ENCODE measurements at regions not wholly inside any gene's neighbourhood (a gene's known extent, or its start where the extent isn't known, plus 50 kb on each side); places are given as distances from the start of the nearest gene placed in this dataset.

DNA sequence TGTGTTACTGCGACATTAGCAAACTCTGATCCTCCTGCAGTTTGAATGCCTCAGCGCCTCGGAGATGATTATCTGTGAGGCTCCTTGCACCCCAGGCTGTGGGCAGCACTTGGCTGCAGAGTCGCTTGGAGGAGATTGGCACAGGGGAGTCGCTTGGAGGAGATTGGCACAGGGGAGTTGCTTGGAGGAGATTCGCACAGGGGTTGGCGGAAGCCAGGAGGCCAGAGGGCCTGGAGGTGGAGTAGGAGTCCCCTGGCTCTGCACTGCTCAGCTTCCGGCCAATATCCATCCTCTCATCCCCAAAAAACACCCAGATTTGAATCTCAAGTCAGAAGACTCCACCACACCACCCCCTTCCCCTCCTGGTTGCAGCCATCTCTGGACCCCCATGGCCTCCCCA, 192.6 kb upstream of the NECTIN1 start:
- TF ChIP-seq EZH2 (IDR thresholded peaks at IDR 0.05; ENCODE audit: low read depth): no peak
- TF ChIP-seq, protein P1, sequence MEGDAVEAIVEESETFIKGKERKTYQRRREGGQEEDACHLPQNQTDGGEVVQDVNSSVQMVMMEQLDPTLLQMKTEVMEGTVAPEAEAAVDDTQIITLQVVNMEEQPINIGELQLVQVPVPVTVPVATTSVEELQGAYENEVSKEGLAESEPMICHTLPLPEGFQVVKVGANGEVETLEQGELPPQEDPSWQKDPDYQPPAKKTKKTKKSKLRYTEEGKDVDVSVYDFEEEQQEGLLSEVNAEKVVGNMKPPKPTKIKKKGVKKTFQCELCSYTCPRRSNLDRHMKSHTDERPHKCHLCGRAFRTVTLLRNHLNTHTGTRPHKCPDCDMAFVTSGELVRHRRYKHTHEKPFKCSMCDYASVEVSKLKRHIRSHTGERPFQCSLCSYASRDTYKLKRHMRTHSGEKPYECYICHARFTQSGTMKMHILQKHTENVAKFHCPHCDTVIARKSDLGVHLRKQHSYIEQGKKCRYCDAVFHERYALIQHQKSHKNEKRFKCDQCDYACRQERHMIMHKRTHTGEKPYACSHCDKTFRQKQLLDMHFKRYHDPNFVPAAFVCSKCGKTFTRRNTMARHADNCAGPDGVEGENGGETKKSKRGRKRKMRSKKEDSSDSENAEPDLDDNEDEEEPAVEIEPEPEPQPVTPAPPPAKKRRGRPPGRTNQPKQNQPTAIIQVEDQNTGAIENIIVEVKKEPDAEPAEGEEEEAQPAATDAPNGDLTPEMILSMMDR (conservative IDR thresholded peaks at IDR 0.05): no peak
